C4-2B (cell line): ENCODE measurements at regions not wholly inside any gene's neighbourhood (a gene's known extent, or its start where the extent isn't known, plus 50 kb on each side); places are given as distances from the start of the nearest gene placed in this dataset.

Source experiments
- H3K27ac ChIP-seq: fragments of 450-650 bp; 2 replicates; pipeline ENCODE4 v1.5.1; 2017
- CTCF ChIP-seq: fragments of 450-650 bp; conservative IDR thresholded peaks from 2 replicates; pipeline ENCODE4 v1.5.1; 2017; ENCODE audit warnings: mild to moderate bottlenecking
- ZFX ChIP-seq: fragments of 450-650 bp; IDR thresholded peaks from 2 replicates; pipeline ENCODE4 v1.6.1; 2017

- TF ChIP-seq ZFX (no peak), CTCF (no peak)
- no peak overlapping the region for H3K27ac ChIP-seq
Measured at GRCh38 chr7:118312966-118313365, 88.5 kb downstream of the ANKRD7 start.

GRCh38 chr7:118324790-118325449 lies 100.4 kb downstream of the ANKRD7 start:
- no peak overlapping the region for H3K27ac ChIP-seq
- no peak for TF ChIP-seq ZFX
- no peak for TF ChIP-seq CTCF

- TF ChIP-seq ZFX, result no peak
- no peak for TF ChIP-seq CTCF
- H3K27ac ChIP-seq, result no peak overlapping the region
Measured at GRCh38 chr7:118325450-118325808, 100.9 kb downstream of the ANKRD7 start.

GRCh38 chr7:118327174-118327573 lies 102.7 kb downstream of the ANKRD7 start:
- H3K27ac ChIP-seq, result no peak overlapping the region
- TF ChIP-seq CTCF (no peak), ZFX (no peak)

- TF ChIP-seq ZFX (no peak), CTCF (no peak)
- H3K27ac ChIP-seq, result no peak overlapping the region
Measured at GRCh38 chr7:118328505-118329211, 104.2 kb downstream of the ANKRD7 start.

- H3K27ac ChIP-seq, result no peak overlapping the region
- TF ChIP-seq CTCF (no peak), ZFX (no peak)
Measured at GRCh38 chr7:118330388-118330787, 105.9 kb downstream of the ANKRD7 start.

- no peak overlapping the region for H3K27ac ChIP-seq
- no peak for TF ChIP-seq CTCF
- TF ChIP-seq ZFX, result no peak
Measured at GRCh38 chr7:118346748-118347147, 122.2 kb downstream of the ANKRD7 start.
